Left kidney (tissue), 1 donor: ENCODE measurements at regions not wholly inside any gene's neighbourhood (a gene's known extent, or its start where the extent isn't known, plus 50 kb on each side); places are given as distances from the start of the nearest gene placed in this dataset.
"Not testable (repeated sequence)": the region's sequence is repeated elsewhere in the genome, so short reads cannot be mapped to it uniquely, and the experiment has no call there.

Source experiments
- DNase-seq: peaks from one replicate; pipeline ENCODE4 v3.0.0-alpha.2; 2013

- no peak for DNase-seq
Measured at GRCh38 chr3:64806668-64807605, 119.1 kb upstream of the ADAMTS9 start.

DNA sequence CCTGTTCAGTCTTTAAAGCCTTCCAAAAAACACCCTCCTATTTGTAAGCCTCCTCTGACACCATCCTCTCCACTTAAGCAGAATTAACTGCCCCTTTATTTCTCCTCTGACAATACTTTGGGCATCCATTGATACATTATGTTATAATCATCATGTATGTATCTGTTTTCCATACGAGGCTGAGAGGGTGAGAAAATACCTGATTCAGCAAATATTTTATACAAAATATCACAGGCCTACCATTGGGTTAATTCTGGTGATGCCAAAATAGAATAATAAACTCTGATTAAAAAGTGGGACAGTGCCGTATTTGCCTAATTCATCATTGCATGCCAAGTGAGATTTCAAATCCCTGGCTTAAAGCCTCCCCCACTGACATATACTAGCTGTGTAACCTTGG, 118.2 kb upstream of the ADAMTS9 start:
- no peak for DNase-seq

GRCh38 chr3:64805248-64805647, 117.4 kb upstream of the ADAMTS9 start:
- no peak for DNase-seq

- no peak for DNase-seq
Measured at GRCh38 chr3:64803469-64803868, 115.7 kb upstream of the ADAMTS9 start.

- DNase-seq, result no peak
Measured at GRCh38 chr3:64802460-64802859, 114.7 kb upstream of the ADAMTS9 start.

GRCh38 chr3:64801856-64802255, 114.1 kb upstream of the ADAMTS9 start:
- no peak for DNase-seq

DNA sequence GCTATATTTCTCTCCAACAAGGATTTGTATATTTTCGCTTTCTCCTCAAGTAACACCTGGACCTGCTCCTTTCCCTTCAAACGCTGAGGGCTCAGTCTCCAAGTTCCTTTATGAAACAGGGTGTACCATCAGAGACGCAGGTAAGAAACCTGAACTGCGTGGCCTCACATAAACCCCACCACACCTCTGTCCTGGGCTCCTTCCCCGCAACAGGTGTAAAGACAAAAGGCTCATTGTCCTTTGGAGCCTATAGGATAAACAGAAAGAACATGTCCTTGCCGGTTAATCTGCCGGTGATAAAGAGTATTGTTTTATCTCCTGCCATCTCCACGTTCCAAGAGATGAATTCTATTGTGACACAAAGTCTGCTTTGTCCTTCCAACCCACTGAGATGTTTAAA, 111.8 kb upstream of the ADAMTS9 start:
- DNase-seq, result no peak

- no peak for DNase-seq
Measured at GRCh38 chr3:64798316-64798715, 110.5 kb upstream of the ADAMTS9 start.

DNA sequence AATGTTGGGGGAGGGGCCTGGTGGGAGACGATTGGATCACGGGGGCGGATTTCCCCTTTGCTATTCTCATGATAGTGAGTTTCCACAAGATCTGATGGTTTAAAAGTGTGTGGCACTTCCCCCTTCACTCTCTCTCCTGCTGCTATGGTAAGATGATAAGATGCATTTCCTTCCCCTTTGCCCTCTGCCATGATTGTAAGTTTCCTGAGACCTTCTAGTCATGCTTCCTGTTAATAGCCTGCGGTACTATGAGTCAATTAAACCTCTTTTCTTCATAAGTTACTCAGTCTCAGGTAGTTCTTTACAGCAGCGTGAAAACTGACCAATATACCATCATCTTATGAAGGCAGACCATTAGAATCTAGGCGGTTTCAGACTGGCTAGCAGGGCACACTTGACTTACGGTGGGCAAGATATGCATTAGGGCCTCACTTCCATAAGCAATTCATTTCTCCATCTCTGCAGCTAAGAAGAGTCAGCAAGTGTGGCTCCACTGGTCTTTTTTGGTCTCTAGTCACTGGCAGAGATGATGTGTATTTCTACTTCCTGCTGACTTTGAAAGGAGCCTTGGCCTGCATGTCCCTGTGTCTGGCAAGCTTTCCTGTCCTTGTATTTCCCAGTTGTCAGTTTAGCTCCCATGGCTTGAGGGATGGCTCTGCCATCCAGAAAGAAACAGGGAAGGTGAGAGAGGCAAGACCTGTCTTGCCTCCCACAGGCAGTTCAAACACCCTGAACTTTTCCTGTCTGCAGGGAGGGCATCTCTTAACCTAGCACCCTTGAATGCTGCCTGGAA, 109.0 kb upstream of the ADAMTS9 start:
- DNase-seq, result no peak

DNA sequence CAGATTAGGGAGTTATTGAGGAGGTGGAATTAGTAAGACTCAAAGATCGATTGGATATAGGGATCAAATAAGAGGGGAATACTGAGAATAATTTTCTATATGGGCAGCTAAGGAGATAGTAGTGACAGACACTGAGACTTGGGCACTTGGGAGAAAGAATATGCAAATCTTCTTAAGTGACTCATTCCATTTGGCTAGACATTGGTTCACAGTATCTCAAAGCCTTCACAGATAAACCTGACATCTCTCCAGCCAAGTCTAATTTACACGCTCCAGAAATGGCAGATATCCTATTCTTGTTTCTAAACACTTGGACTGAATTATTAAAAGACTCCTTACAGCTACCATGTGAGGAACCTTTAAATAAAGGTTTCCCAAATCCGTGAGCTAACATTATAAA, 104.6 kb upstream of the ADAMTS9 start:
- no peak for DNase-seq

DNA sequence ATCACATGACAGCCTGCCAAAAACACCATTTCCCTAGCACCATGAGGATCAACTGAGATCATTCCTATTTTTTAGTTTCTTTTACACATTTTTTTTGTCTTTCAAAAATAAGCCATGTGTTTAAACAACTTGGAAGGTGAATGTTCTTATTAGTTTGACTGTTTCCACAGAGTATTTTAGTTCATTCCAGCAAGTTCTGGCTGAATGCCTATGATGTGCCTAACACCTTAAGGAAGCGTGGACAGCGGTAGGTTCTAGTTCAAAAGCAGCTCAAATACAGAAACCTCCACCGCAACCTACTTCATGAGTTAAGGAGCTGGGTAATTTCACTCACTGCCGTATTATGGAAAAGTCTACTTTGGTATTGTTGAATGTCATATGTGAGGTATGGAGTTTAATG, 101.3 kb upstream of the ADAMTS9 start:
- no peak for DNase-seq

DNA sequence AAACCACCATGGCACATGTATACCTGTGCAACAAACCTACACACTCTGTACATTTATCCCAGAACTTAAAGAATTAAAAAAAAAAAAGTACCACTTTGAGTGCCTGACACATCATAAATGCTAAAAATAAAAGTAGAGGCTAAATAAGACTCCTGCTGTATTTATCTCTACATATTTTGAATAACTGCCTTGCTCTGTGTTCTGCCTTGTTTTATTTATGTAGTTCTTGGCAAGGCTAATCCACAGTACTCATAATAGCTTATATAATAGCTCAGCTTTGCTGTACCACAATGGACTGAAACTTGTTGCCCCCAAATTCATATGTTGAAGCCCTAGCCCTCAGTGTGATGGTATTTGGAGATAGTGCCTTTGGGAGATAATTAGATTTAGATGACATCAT, 95.4 kb upstream of the ADAMTS9 start:
- no peak for DNase-seq

DNA sequence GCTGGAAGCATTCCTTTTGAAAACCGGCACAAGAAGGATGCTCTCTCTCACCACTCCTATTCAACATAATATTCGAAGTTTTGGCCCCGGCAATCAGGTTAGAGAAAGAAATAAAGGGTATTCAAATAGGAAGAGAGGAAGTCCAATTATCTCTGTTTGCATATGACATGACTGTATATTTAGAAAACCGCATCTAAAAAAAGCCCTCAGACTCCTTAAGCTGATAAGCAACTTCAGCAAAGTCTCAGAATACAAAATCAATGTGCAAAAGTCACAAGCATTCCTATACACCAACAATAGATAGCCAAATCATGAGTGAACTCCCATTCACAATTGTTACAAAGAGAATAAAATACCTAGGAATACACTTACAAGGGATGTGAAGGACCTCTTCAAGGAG, 93.1 kb upstream of the ADAMTS9 start:
- not testable (repeated sequence) for DNase-seq

GRCh38 chr3:64773137-64773536, 85.3 kb upstream of the ADAMTS9 start:
- DNase-seq, result no peak

GRCh38 chr3:64766440-64766839, 78.6 kb upstream of the ADAMTS9 start:
- no peak for DNase-seq

DNA sequence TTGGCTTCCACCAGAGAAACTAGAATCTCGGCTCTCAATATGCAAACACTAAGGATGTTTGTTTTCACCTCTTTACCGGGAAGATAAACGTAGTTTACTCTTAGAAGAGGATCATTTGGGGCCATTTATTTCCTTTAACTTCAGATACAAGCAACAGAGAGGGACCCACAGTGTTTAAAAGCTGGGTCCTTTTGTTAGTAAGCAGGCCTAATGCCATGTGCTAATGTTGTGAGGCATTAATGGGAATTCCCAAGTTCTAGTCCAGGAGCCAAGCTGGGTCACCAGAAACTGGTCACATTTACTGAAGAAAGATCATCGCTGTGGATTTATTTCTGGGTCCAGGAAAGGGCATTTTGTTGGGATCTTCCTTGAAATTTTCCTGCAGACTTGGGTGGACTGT, 78.1 kb upstream of the ADAMTS9 start:
- no peak for DNase-seq

DNA sequence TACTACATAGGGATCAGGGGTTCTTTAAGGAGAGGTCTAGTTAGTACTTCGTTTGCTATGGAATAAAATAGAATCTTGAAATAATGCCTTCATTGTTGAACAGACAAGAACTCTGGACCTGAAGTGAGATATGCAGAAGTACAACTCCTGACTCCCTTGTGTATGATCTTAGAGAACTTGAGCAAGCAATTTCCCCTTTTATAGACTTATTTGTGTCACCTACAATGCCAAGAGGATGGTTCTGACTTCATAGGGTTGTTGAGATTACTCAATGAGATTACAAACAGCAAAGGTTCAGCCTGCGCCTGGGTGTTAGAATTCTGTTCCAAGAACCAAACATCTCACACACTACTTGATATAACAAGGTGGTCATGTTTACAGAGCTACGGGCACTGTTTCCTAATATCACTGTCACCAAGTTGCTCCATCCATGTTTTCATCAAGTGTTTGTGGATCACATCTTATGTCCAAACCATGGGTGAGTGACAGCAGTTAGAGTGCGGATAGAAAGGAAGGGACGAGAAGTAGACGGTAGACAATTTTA, 76.7 kb upstream of the ADAMTS9 start:
- no peak for DNase-seq

GRCh38 chr3:64763980-64764379, 76.2 kb upstream of the ADAMTS9 start:
- no peak for DNase-seq

GRCh38 chr3:64761729-64762128, 73.9 kb upstream of the ADAMTS9 start:
- DNase-seq, result no peak

- no peak for DNase-seq
Measured at GRCh38 chr3:64760258-64760657, 72.5 kb upstream of the ADAMTS9 start.

DNA sequence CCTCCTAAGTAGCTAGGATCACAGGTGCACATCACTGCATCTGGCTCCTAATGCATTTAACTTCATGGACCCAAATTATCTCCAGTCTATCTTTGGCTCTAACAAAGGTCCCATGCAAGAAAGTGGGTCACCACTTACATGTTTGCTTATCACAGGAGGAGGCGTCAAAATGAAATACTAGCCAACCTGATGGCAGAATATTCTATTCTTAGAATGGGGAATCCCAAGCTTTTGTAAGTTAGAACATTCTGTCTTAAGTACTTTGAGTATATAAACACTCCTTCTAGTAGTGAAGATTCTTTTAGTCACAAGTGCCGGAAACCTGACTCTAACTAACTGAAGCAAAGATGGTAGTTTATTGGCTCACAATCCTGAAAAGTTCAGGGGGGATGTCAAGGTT, 72.0 kb upstream of the ADAMTS9 start:
- no peak for DNase-seq

- no peak for DNase-seq
Measured at GRCh38 chr3:64756398-64756986, 68.7 kb upstream of the ADAMTS9 start.
